Epithelial cell of esophagus (primary cell): ENCODE measurements at regions not wholly inside any gene's neighbourhood (a gene's known extent, or its start where the extent isn't known, plus 50 kb on each side); places are given as distances from the start of the nearest gene placed in this dataset.

Source experiments
- DNase-seq: peaks from one replicate; pipeline ENCODE4 v3.0.0; 2010; ENCODE audit warnings: low read depth
- H3K4me3 ChIP-seq: 2 replicates; pipeline ENCODE4 v1.5.1; 2011; ENCODE audit warnings: mild to moderate bottlenecking, low read length, control low read depth
- TF ChIP-seq, protein P1 (sequence below): IDR thresholded peaks from 2 replicates; pipeline ENCODE4 v1.5.1; 2011; ENCODE audit warnings: low read depth, mild to moderate bottlenecking, low read length, control low read depth, inconsistent platforms; ENCODE audit not compliant: insufficient read depth; ENCODE audit errors: missing control alignments

GRCh38 chr6:104522533-104522932, 337.2 kb downstream of the HACE1 start:
- no peak for DNase-seq
- TF ChIP-seq, protein P1, sequence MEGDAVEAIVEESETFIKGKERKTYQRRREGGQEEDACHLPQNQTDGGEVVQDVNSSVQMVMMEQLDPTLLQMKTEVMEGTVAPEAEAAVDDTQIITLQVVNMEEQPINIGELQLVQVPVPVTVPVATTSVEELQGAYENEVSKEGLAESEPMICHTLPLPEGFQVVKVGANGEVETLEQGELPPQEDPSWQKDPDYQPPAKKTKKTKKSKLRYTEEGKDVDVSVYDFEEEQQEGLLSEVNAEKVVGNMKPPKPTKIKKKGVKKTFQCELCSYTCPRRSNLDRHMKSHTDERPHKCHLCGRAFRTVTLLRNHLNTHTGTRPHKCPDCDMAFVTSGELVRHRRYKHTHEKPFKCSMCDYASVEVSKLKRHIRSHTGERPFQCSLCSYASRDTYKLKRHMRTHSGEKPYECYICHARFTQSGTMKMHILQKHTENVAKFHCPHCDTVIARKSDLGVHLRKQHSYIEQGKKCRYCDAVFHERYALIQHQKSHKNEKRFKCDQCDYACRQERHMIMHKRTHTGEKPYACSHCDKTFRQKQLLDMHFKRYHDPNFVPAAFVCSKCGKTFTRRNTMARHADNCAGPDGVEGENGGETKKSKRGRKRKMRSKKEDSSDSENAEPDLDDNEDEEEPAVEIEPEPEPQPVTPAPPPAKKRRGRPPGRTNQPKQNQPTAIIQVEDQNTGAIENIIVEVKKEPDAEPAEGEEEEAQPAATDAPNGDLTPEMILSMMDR = no peak
- no peak overlapping the region for H3K4me3 ChIP-seq

DNA sequence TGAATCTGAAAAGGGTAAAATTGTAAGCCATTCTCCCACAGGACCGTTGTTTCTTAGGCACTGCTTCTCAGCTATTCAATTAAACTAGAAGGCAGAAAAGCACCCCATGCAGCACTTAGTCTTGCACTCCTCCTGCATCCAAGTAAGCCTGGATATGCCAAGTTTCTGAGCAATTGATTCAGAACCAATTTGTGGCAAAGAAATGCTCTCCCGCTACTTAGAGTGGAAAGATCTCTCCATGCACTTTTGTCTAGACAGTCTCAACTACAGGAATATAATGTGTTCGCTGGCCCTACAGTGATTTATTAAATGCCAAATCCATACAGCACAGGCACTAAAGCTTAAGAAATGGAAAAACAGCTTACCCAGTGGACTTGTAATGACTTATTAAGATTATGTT, 338.5 kb downstream of the HACE1 start:
- no peak overlapping the region for H3K4me3 ChIP-seq
- TF ChIP-seq, protein P1 = no peak
- DNase-seq = no peak

DNA sequence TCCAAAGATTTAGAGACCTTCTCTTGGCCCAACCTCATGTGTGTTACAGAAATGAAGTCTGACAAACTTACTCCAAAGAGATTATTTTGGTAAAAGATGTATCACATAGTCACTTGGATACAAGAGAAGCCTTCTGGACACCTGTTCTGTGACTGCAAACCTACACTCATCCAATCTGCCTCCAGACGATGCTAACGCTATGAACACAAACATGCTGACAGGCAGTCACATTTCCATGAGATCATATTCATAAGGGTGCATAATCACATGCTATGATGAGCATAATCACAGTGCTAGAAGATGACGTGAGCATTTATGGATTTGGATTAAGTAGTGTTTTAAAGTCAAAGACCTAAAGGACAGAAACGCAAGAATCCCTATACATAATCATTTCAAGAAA, 340.2 kb downstream of the HACE1 start:
- DNase-seq = no peak
- no peak overlapping the region for H3K4me3 ChIP-seq
- TF ChIP-seq, protein P1 = no peak

- TF ChIP-seq, protein P1 = no peak
- H3K4me3 ChIP-seq = no peak overlapping the region
- no peak for DNase-seq
Observed at GRCh38 chr6:104509355-104509754, 350.4 kb downstream of the HACE1 start.

- no peak overlapping the region for H3K4me3 ChIP-seq
- no peak for DNase-seq
- TF ChIP-seq, protein P1 = no peak
Observed at GRCh38 chr6:104506429-104506828, 353.3 kb downstream of the HACE1 start.

- TF ChIP-seq, protein P1 = no peak
- no peak for DNase-seq
- no peak overlapping the region for H3K4me3 ChIP-seq
Observed at GRCh38 chr6:104505838-104506237, 353.9 kb downstream of the HACE1 start.

DNA sequence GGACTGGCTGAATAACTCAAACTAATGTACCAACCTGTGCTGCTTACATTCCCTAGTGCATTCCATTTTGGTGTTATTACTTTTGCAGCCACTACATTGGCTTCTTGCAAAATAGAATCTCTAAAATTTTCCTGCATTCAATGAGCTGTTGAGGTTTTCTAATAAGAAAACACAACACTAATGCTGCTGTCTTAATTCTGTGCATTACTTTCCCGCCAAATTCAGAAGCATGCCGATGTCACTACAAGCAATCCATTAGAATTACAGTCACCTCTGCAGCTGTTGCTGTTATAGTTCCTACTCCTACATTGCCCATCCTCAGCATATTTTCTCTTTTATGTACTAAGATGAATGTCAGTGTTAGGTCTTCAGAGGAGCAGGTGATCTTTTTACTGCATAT, 359.5 kb downstream of the HACE1 start:
- no peak overlapping the region for H3K4me3 ChIP-seq

More for the DNA sequence above, 359.5 kb downstream of the HACE1 start:
- DNase-seq = no peak
- TF ChIP-seq, protein P1 = no peak
